Glomerular visceral epithelial cell (primary cell): ENCODE measurements at regions not wholly inside any gene's neighbourhood (a gene's known extent, or its start where the extent isn't known, plus 50 kb on each side); places are given as distances from the start of the nearest gene placed in this dataset.
"Not testable (repeated sequence)": the region's sequence is repeated elsewhere in the genome, so short reads cannot be mapped to it uniquely, and the experiment has no call there.

Experiments
- DNase-seq: peaks from one replicate; pipeline ENCODE4 v3.0.0-alpha.2; 2016; ENCODE audit errors: extremely low spot score

DNA sequence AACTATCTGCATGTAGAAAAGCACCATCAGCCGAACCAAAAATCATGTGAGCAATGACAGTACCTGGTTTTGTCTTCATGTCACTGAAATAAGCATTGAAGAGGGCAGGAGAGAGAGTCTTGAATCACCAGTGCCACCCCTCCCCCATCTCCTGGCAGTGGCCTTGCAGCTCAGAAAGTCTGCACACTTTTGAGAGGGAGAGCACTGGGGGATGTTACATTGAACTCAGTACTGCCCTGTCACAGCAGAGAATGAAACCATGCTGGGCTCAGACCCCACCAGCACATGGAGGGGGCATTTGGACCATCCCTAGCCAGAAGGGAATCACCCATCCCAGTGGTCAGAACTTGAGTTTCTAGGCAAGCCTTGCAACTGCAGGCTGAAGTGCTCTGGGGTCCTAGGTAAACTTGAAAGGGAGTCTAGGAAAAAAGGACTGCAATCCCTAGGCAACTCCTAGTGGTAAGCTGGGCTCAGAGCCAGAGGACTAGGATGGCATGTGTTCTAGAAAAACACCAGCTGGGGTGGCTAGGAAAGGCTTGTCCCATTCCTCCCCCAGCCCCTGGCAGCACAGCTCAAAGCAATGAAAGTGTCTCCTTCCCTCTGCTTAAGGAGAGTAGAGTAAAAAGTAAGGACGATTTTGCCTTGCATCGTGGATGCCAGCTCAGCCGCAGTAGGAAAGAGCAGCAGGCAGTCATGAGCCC lies 259.9 kb upstream of the MYT1L start:
- no peak for DNase-seq

- DNase-seq = no peak
These were observed 259.1 kb upstream of the MYT1L start for GRCh38 chr2:2590141-2590540.

GRCh38 chr2:2588777-2589176 lies 257.7 kb upstream of the MYT1L start:
- no peak for DNase-seq

DNA sequence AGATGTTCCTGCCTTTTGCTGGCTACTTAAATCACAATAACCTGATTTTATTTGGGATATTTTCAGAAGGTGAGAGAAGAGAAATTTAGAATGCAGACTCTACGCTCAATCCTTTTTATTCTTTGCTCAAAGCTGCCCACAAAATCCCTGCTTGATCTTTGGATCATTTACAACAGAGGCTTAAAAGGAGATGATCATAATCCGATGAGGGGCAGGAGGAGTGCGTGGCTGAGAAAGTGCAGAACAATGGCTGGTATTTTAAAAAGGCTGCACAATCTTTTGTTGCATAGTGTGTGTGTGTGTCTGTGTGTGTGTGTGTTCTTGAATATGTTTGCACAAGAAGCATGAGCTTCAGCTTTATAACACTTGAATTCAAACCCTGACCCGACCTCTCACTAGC lies 256.3 kb upstream of the MYT1L start:
- no peak for DNase-seq

GRCh38 chr2:2586931-2587330 lies 255.9 kb upstream of the MYT1L start:
- DNase-seq = no peak

GRCh38 chr2:2586068-2586776 lies 255.1 kb upstream of the MYT1L start:
- no peak for DNase-seq

- no peak for DNase-seq
These were observed 252.0 kb upstream of the MYT1L start for GRCh38 chr2:2582998-2583545.

DNA sequence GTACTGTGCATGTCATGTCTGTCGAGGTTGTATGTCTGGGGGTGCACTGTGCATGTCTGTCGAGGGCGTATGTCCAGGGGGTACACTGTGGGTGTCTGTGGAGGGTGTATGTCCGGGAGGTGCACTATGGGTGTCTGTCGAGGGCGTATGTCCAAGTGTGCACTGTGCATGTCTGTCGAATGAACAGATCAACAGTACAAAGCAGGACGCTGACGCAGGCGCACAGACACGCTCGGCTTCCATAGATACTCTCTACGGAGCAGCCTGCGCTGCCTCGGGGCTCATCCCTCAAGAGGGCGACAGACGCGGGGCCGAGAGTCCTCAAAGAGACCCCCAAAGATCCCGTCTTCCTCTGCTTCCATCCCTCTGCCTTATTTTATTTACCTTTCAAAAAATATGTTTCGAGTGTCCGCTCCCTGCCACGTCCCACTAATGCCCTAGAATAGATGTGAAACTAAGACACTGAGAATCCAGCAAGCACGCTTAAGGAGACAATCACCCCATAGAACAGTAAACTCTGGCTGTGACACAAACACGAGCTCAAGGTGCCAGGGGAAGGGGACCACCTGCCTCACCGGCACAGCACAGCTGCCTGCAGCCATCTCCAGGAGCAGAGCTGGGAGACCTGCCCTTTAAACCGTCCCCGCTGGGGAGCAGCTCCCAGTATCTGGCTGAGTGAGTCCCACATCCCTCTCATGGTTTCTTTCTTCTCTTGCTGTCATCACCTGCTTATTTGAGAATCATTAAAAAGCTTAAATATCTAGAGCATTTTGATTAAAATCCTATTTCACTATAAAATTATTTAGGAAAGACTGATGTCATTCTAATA lies 250.5 kb upstream of the MYT1L start:
- no peak for DNase-seq

DNA sequence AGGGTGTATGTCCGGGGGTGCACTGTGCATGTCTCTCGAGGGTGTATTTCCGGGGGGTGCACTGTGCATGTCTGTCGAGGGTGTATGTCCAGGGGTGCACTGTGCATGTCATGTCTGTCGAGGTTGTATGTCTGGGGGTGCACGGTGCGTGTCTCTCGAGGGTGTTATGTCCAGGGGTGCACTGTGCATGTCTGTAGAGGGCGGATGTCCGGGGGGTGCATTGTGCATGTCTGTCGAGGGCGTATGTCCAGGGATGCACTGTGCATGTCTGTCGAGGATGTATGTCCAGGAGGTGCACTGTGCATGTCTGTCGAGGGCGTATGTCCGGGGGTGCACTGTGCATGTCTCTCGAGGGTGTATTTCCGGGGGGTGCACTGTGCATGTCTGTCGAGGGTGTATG lies 249.8 kb upstream of the MYT1L start:
- DNase-seq = not testable (repeated sequence)

GRCh38 chr2:2580341-2580740 lies 249.3 kb upstream of the MYT1L start:
- no peak for DNase-seq

- no peak for DNase-seq
These were observed 248.7 kb upstream of the MYT1L start for GRCh38 chr2:2579814-2580213.

DNA sequence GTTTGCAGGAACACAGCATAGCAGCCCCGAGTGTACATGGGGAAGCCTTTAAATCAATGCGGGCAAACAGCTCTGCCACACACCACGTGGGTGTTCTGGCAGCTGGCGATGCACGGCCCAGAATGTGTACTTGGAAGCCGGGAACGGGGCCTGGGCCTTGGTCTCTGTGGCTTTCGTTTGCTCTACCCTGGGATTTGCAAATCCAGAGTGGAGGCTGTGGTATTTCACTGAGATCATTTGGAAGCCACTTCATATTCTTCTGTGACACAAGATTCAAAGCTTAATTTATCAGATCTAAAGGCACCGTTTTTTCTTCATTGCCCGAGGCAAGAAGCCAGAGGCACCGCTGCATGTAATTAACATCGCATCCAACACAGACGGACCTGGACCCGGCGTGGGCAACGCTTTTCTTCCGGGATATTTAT lies 246.3 kb upstream of the MYT1L start:
- DNase-seq = no peak

GRCh38 chr2:2575870-2576386 lies 244.9 kb upstream of the MYT1L start:
- no peak for DNase-seq

GRCh38 chr2:2575181-2575577 lies 244.1 kb upstream of the MYT1L start:
- no peak for DNase-seq

DNA sequence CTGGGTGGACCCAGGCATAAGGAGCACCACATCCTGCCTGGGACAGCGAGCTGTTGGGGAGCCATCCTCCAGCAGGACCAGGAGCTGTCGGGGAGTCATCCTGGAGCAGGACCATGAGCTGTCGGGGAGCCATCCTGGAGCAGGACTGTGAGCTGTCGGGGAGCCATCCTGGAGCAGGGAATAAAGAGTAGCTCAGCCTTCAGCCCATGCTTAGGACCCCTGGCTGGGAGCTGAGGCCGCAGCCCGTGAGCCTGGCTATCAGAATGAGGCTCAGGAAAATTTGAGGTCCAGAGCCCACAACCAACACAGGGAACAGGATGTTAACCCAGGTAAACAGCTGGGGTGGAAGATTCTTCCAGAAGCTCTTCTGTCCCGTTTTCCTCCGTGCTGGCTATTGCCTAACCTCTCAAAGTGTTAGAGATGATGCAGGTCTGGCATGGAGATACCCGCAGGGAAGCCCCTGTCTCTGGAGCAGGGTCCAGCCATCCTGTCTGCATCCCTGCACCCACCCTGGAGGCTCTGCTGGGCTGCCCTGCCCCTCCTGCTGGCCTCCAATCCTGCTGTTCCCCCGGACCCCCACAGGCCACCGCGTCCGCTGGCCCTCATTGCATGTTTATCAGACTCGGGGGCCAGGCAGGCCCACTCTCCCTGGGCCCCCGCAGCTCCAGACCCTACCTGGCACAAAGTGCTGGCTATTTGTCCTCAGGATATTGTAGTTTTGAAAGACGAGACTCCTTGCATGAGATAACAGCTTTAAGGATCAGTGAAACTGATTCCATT lies 243.5 kb upstream of the MYT1L start:
- no peak for DNase-seq

DNA sequence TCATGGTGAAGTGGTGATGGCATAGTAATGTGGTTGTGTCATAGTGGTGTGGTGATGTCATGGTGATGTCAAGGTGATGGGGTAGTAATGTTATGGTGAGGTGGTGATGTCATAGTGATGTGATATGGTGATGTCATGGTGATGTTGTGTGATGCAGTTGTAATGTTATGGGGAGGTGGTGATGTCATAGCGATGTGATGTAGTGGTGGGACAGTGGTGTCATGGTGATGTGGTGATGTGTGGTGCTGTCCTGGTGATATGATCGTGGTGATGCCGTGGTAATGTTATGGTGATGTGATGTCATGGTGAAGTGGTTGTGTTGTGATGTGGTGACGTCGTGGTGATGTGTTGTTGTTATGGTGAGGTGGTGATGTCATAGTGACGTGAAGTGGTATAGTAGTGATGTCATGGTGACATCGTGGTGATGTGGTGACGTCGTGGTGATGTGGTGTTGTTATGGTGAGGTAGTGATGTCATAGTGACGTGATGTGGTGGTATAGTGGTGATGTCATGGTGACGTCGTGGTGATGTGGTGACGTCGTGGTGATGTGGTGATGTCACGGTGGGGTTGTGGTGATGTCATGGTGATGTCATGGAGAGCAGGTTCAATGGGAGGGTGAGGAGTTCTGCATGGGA lies 242.7 kb upstream of the MYT1L start:
- DNase-seq = no peak

DNA sequence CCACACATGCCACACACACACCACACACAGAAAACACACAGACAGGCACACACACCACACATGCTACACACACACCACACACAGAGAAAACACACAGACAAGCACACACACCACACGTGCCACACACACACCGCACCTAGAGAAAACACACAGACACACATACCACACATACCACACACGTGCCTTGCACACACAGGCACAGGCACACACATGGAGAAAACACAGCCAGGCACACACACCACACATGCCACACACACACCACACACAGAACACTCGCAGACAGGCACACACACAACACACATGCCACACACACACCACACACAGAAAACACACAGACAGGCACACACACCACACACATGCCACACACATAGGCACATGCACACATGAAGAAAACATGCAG lies 242.1 kb upstream of the MYT1L start:
- DNase-seq = no peak

- no peak for DNase-seq
These were observed 241.5 kb upstream of the MYT1L start for GRCh38 chr2:2572393-2573204.

GRCh38 chr2:2571301-2572150 lies 240.5 kb upstream of the MYT1L start:
- DNase-seq = no peak
